GM23248 (cell line): ENCODE measurements at regions not wholly inside any gene's neighbourhood (a gene's known extent, or its start where the extent isn't known, plus 50 kb on each side); places are given as distances from the start of the nearest gene placed in this dataset.

ENCODE experiments used
- DNase-seq: peaks from one replicate; pipeline ENCODE4 v3.0.0-alpha.2; 2015
- H2AFZ ChIP-seq: fragments of 200-600 bp; sonication (generic); 2 replicates; pipeline ENCODE4 v1.6.1; 2016; ENCODE audit warnings: antibody characterized with exemption
- H3F3A ChIP-seq: fragments of 200-600 bp; sonication (generic); 2 replicates; pipeline ENCODE4 v1.6.1; 2016; ENCODE audit warnings: mild to moderate bottlenecking, antibody characterized with exemption, mixed run types; ENCODE audit not compliant: insufficient read depth
- H3K27ac ChIP-seq: fragments of 200-600 bp; sonication (generic); 2 replicates; pipeline ENCODE4 v1.5.1; 2016; ENCODE audit warnings: mild to moderate bottlenecking
- H3K27me3 ChIP-seq: fragments of 200-600 bp; sonication (generic); replicated peaks from 2 replicates; pipeline ENCODE4 v1.6.1; 2016; ENCODE audit warnings: mild to moderate bottlenecking; ENCODE audit not compliant: insufficient read depth
- H3K36me3 ChIP-seq: fragments of 200-600 bp; sonication (generic); 2 replicates; pipeline ENCODE4 v1.6.1; 2016; ENCODE audit warnings: low read depth, mild to moderate bottlenecking
- H3K4me1 ChIP-seq: fragments of 200-600 bp; sonication (generic); 2 replicates; pipeline ENCODE4 v1.6.1; 2016; ENCODE audit warnings: mild to moderate bottlenecking; ENCODE audit not compliant: insufficient read depth
- H3K4me2 ChIP-seq: fragments of 200-600 bp; sonication (generic); one replicate; pipeline ENCODE4 v1.6.1; 2016; ENCODE audit warnings: mild to moderate bottlenecking; ENCODE audit not compliant: unreplicated experiment
- H3K4me3 ChIP-seq: fragments of 200-600 bp; sonication (generic); 2 replicates; pipeline ENCODE4 v1.5.1; 2016; ENCODE audit warnings: mild to moderate bottlenecking
- H3K79me2 ChIP-seq: fragments of 200-600 bp; sonication (generic); 2 replicates; pipeline ENCODE4 v1.6.1; 2016; ENCODE audit warnings: mild to moderate bottlenecking; ENCODE audit not compliant: insufficient read depth
- H3K9ac ChIP-seq: fragments of 200-600 bp; sonication (generic); 2 replicates; pipeline ENCODE4 v1.6.1; 2016; ENCODE audit warnings: mild to moderate bottlenecking
- H3K9me2 ChIP-seq: fragments of 200-600 bp; sonication (generic); 2 replicates; pipeline ENCODE4 v1.6.1; 2016; ENCODE audit warnings: mixed run types, mild to moderate bottlenecking, moderate library complexity; ENCODE audit not compliant: insufficient read depth
- H3K9me3 ChIP-seq: fragments of 200-600 bp; sonication (generic); one replicate; pipeline ENCODE4 v1.6.1; 2017; ENCODE audit warnings: low read depth
- H4K20me1 ChIP-seq: fragments of 200-600 bp; sonication (generic); 2 replicates; pipeline ENCODE4 v1.6.0; 2016; ENCODE audit not compliant: insufficient read depth
- EZH2 ChIP-seq: fragments of 200-600 bp; sonication (generic); IDR thresholded peaks from 2 replicates; pipeline ENCODE4 v1.6.1; 2018; ENCODE audit warnings: antibody characterized with exemption, mild to moderate bottlenecking; ENCODE audit not compliant: insufficient read depth, poor library complexity, severe bottlenecking
- EZH2phosphoT487 ChIP-seq: fragments of 200-600 bp; sonication (generic); IDR thresholded peaks from 2 replicates; pipeline ENCODE4 v1.6.1; 2018; ENCODE audit warnings: antibody characterized with exemption, moderate library complexity, mild to moderate bottlenecking, low read depth; ENCODE audit not compliant: insufficient read depth
- WGBS, 2 experiments: methylation state at CpG; one replicate each; pipeline ENCODE4 v1.1.6; 2015 to 2017; ENCODE audit warnings: low lambda C conversion rate in 2 of 2, low coverage in 1 of 2; ENCODE audit errors: missing lambda C conversion rate in 2 of 2; 5-methylcytosine and 5-hydroxymethylcytosine counted together
- in situ Hi-C: fragments of 300-500 bp; cut with MboI; formaldehyde crosslinking; loops from 2 replicates; pipeline ENCODE4 v1.15.0; 2020

GRCh38 chr11:97225794-97226193 lies 836.0 kb downstream of the JRKL start:
- H3K79me2 ChIP-seq = no peaks in the 10 kb centered on the region
- H3K9me3 ChIP-seq = no peaks in the 10 kb centered on the region
- no peaks in the 10 kb centered on the region for H3K4me1 ChIP-seq
- H3K9me2 ChIP-seq = no peaks in the 10 kb centered on the region
- in situ Hi-C loops = no loop called here
- TF ChIP-seq EZH2 (no peak), EZH2phosphoT487 (no peak)
- H3K27ac ChIP-seq = no peak overlapping the region
- H3F3A ChIP-seq = no peaks in the 10 kb centered on the region
- no peak overlapping the region for H2AFZ ChIP-seq
- 43 to 44% methylated on average over 5 of the region's 5 CpGs for WGBS, 2 experiments
- no peak overlapping the region for H3K4me3 ChIP-seq
- H3K36me3 ChIP-seq = no peaks in the 10 kb centered on the region
- H3K4me2 ChIP-seq = no peak overlapping the region
- no peaks in the 10 kb centered on the region for H3K27me3 ChIP-seq
- no peaks in the 10 kb centered on the region for H4K20me1 ChIP-seq
- no peak for DNase-seq
- no peak overlapping the region for H3K9ac ChIP-seq

GRCh38 chr11:97229936-97230335 lies 840.1 kb downstream of the JRKL start:
- Histone ChIP-seq H3K27ac (no peak overlapping the region), H3K4me2 (no peak overlapping the region), H3K4me3 (no peak overlapping the region), H3K4me1 (no peaks in the 10 kb centered on the region), H3K79me2 (no peaks in the 10 kb centered on the region), H3K9me3 (no peaks in the 10 kb centered on the region), H3K9me2 (no peaks in the 10 kb centered on the region), H3K36me3 (no peaks in the 10 kb centered on the region), H3K27me3 (no peaks in the 10 kb centered on the region), H4K20me1 (no peaks in the 10 kb centered on the region), H3F3A (no peaks in the 10 kb centered on the region), H2AFZ (no peak overlapping the region), H3K9ac (no peak overlapping the region)
- WGBS, 2 experiments = 5% methylated on average over 3 of the region's 3 CpGs
- no peak for TF ChIP-seq EZH2
- no peak for TF ChIP-seq EZH2phosphoT487
- no peak for DNase-seq
- in situ Hi-C loops = no loop called here

DNA sequence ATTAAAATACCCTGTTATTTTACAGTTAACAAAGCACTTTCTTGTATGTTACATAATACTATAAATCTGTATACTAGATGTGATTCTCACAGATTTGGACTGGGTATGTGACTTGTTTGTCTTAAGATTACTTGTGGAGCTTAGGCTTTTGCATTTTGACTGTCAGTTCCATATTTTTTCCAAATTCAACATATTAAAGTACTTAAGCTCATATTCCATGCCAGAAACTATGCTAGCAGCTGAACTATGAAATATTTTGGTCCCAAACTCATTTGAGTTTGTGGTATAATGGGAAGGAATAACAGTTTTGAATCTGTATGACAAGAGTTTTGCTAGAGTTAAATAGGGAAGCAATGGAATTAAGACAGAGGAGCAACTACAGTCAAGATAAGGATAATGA lies 841.4 kb downstream of the JRKL start:
- no peaks in the 10 kb centered on the region for H3F3A ChIP-seq
- H3K9ac ChIP-seq = no peak overlapping the region
- in situ Hi-C loops = no loop called here
- H3K27me3 ChIP-seq = no peaks in the 10 kb centered on the region
- H3K4me1 ChIP-seq = no peaks in the 10 kb centered on the region
- H3K27ac ChIP-seq = no peak overlapping the region
- H3K9me3 ChIP-seq = no peaks in the 10 kb centered on the region
- H3K4me2 ChIP-seq = no peak overlapping the region
- DNase-seq = no peak
- no peaks in the 10 kb centered on the region for H3K9me2 ChIP-seq
- H2AFZ ChIP-seq = no peak overlapping the region
- no peaks in the 10 kb centered on the region for H3K36me3 ChIP-seq
- H4K20me1 ChIP-seq = no peaks in the 10 kb centered on the region
- TF ChIP-seq EZH2phosphoT487 (no peak), EZH2 (no peak)
- no peaks in the 10 kb centered on the region for H3K79me2 ChIP-seq
- no peak overlapping the region for H3K4me3 ChIP-seq

- Histone ChIP-seq H3K4me3 (no peak overlapping the region), H3K4me2 (no peak overlapping the region), H3K9ac (no peak overlapping the region), H3K27me3 (no peaks in the 10 kb centered on the region), H3K9me3 (no peaks in the 10 kb centered on the region), H3K36me3 (no peaks in the 10 kb centered on the region), H3K4me1 (no peaks in the 10 kb centered on the region), H3K27ac (no peak overlapping the region), H3K79me2 (no peaks in the 10 kb centered on the region), H4K20me1 (no peaks in the 10 kb centered on the region), H3F3A (no peaks in the 10 kb centered on the region), H3K9me2 (no peaks in the 10 kb centered on the region), H2AFZ (no peak overlapping the region)
- 28 to 39% methylated on average over 3 of the region's 3 CpGs for WGBS, 2 experiments
- no peak for DNase-seq
- in situ Hi-C loops = no loop called here
- TF ChIP-seq EZH2 = no peak
Measured at GRCh38 chr11:97234016-97234415, 844.2 kb downstream of the JRKL start.

GRCh38 chr11:97237151-97237550 lies 847.3 kb downstream of the JRKL start:
- Histone ChIP-seq H2AFZ (no peak overlapping the region), H3K36me3 (no peaks in the 10 kb centered on the region), H3K4me2 (no peak overlapping the region), H3K27ac (no peak overlapping the region), H3K79me2 (no peaks in the 10 kb centered on the region), H3K4me3 (no peak overlapping the region), H3F3A (no peaks in the 10 kb centered on the region), H3K9me3 (no peaks in the 10 kb centered on the region), H3K4me1 (no peaks in the 10 kb centered on the region), H3K27me3 (no peaks in the 10 kb centered on the region), H3K9ac (no peak overlapping the region), H3K9me2 (no peaks in the 10 kb centered on the region), H4K20me1 (no peaks in the 10 kb centered on the region)
- DNase-seq = no peak
- in situ Hi-C loops = no loop called here
- WGBS, 2 experiments = 11 to 14% methylated on average over 2 of the region's 2 CpGs
- TF ChIP-seq EZH2phosphoT487 = no peak
- no peak for TF ChIP-seq EZH2
